HCT116 (cell line): ENCODE measurements at regions not wholly inside any gene's neighbourhood (a gene's known extent, or its start where the extent isn't known, plus 50 kb on each side); places are given as distances from the start of the nearest gene placed in this dataset.

ENCODE experiments used
- CBX3 ChIP-seq: IDR thresholded peaks from 2 replicates; pipeline ENCODE4 v1.6.1; 2012; ENCODE audit warnings: low read depth
- EZH2 ChIP-seq: fragments of 200-600 bp; sonication (generic); IDR thresholded peaks from 2 replicates; pipeline ENCODE4 v1.6.1; 2017; ENCODE audit warnings: antibody characterized with exemption, mixed run types
- EZH2phosphoT487 ChIP-seq: fragments of 200-600 bp; IDR thresholded peaks from 2 replicates; pipeline ENCODE4 v1.6.1; 2018; ENCODE audit warnings: antibody characterized with exemption, borderline replicate concordance
- JUND ChIP-seq: IDR thresholded peaks from 2 replicates; pipeline ENCODE4 v1.6.1; 2012
- MAX ChIP-seq: IDR thresholded peaks from 2 replicates; pipeline ENCODE4 v1.6.1; 2012
- POLR2A ChIP-seq: IDR thresholded peaks from 2 replicates; pipeline ENCODE4 v1.7.0; 2011; ENCODE audit warnings: borderline replicate concordance; ENCODE audit not compliant: insufficient read depth, insufficient read length; ENCODE audit errors: extremely low read depth
- REST ChIP-seq: IDR thresholded peaks from 2 replicates; pipeline ENCODE4 v1.6.1; 2012; ENCODE audit warnings: low read depth
- SIN3A ChIP-seq: IDR thresholded peaks from 2 replicates; pipeline ENCODE4 v1.6.1; 2012; ENCODE audit warnings: low read depth
- SRF ChIP-seq: IDR thresholded peaks from 2 replicates; pipeline ENCODE4 v1.6.1; 2012; ENCODE audit warnings: low read depth
- YY1 ChIP-seq: IDR thresholded peaks from 2 replicates; pipeline ENCODE4 v1.6.1; 2011; ENCODE audit warnings: low read length, low read depth, moderate library complexity, mild to moderate bottlenecking; ENCODE audit not compliant: insufficient replicate concordance; ENCODE audit errors: extremely low read depth
- ZNF274 ChIP-seq: fragments of 200-500 bp; sonication (Bioruptor generic); IDR thresholded peaks from 2 replicates; pipeline ENCODE4 v1.6.1; 2014; ENCODE audit warnings: mild to moderate bottlenecking, low read depth, low read length, inconsistent platforms
- TF ChIP-seq, protein P1 (sequence below), 3 experiments: fragments of 200-600 bp in 1 of 3; sonication (generic) in 1 of 3; IDR thresholded peaks in 2 of 3; conservative IDR thresholded peaks in 1 of 3; 2 replicates each; pipeline ENCODE4 v1.5.1; 2012 to 2017; ENCODE audit warnings: low read depth in 2 of 3, low read length in 2 of 3, antibody characterized with exemption in 1 of 3, borderline replicate concordance in 1 of 3, control low read depth in 1 of 3, mild to moderate bottlenecking in 1 of 3, mixed read lengths in 1 of 3, mixed run types in 1 of 3, moderate library complexity in 1 of 3; ENCODE audit not compliant: insufficient read depth in 1 of 3

DNA sequence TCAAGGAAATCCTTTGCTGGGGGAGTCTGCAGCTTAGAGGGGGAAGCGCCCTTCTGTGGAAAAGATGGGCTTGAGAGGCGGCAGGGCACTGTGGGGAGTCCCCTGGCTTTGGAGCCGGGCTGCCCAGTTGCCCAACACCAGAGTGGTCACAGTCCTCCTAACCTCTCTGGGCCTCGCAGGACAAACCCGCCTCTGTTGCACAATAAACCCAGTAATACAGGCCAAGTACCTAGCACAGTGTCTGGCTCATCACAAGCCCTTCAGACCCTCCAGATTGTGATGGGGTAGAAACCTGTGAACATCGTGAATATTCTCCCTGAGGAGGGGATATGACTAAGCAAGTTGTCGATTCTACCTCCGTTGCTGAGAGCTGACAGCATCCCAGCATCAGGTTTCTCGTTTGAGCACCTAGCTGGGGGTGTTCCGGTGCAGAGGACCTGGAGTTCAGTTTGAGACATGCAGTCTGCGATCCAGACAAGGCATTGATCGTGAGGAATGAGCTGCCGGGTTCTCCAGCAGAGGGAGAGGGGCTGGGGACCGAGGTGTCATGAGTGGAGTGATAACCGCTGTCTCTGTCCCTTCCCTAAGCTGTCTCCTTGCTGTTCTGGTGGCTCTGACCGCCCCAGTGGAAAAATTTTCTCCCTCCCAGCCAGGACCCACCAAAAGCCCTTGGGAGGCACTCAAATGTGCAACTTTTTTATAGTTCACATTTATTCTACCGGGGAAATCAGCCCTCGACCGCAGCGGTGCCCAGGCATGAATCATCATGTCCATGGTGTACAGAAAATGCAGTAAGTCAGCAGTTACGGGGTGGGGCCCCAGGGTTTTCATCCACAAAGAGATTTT, 161.9 kb downstream of the WSCD1 start:
- TF ChIP-seq POLR2A (no peak), EZH2phosphoT487 (no peak), ZNF274 (no peak), MAX (no peak), SIN3A (no peak), JUND (no peak), CBX3 (no peak), SRF (no peak), YY1 (no peak), REST (no peak), EZH2 (no peak)
- TF ChIP-seq, protein P1, sequence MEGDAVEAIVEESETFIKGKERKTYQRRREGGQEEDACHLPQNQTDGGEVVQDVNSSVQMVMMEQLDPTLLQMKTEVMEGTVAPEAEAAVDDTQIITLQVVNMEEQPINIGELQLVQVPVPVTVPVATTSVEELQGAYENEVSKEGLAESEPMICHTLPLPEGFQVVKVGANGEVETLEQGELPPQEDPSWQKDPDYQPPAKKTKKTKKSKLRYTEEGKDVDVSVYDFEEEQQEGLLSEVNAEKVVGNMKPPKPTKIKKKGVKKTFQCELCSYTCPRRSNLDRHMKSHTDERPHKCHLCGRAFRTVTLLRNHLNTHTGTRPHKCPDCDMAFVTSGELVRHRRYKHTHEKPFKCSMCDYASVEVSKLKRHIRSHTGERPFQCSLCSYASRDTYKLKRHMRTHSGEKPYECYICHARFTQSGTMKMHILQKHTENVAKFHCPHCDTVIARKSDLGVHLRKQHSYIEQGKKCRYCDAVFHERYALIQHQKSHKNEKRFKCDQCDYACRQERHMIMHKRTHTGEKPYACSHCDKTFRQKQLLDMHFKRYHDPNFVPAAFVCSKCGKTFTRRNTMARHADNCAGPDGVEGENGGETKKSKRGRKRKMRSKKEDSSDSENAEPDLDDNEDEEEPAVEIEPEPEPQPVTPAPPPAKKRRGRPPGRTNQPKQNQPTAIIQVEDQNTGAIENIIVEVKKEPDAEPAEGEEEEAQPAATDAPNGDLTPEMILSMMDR (IDR thresholded peaks at IDR 0.05 in 2 of 3, conservative IDR thresholded peaks at IDR 0.05 in 1 of 3; ENCODE audit: borderline replicate concordance in 1 of 3, insufficient read depth in 1 of 3, low read depth in 2 of 3, low read length in 2 of 3), result no peak
